OCI-LY1 (cell line): ENCODE measurements at regions not wholly inside any gene's neighbourhood (a gene's known extent, or its start where the extent isn't known, plus 50 kb on each side); places are given as distances from the start of the nearest gene placed in this dataset.

Experiments used
- H2AFZ ChIP-seq: fragments of 200-600 bp; sonication (generic), shearing (Covaris generic); 2 replicates; pipeline ENCODE4 v1.6.0; 2014; ENCODE audit warnings: antibody characterized with exemption, mild to moderate bottlenecking, low read length
- H3F3A ChIP-seq: fragments of 200-600 bp; sonication (generic), shearing (Covaris generic); 2 replicates; pipeline ENCODE4 v1.6.0; 2014; ENCODE audit warnings: mild to moderate bottlenecking, antibody characterized with exemption, low read length, moderate library complexity; ENCODE audit not compliant: insufficient read depth
- H3K27ac ChIP-seq: fragments of 200-600 bp; sonication (generic); 2 replicates; pipeline ENCODE4 v1.5.1; 2014; ENCODE audit warnings: low read length, mixed run types, mild to moderate bottlenecking, low read depth; ENCODE audit not compliant: poor library complexity, severe bottlenecking
- H3K27me3 ChIP-seq: fragments of 200-600 bp; sonication (generic); 2 replicates; pipeline ENCODE4 v1.6.0; 2014; ENCODE audit warnings: antibody characterized with exemption, mild to moderate bottlenecking, low read length, moderate library complexity; ENCODE audit not compliant: insufficient read depth
- H3K36me3 ChIP-seq: fragments of 200-600 bp; sonication (generic); 2 replicates; pipeline ENCODE4 v1.6.1; 2014; ENCODE audit warnings: mild to moderate bottlenecking, antibody characterized with exemption, low read length, moderate library complexity, mixed read lengths; ENCODE audit not compliant: insufficient read depth
- H3K4me1 ChIP-seq: fragments of 200-600 bp; sonication (generic); 2 replicates; pipeline ENCODE4 v1.5.1; 2014; ENCODE audit warnings: mild to moderate bottlenecking, low read length, moderate library complexity; ENCODE audit not compliant: insufficient read depth, severe bottlenecking
- H3K4me2 ChIP-seq: fragments of 200-600 bp; sonication (generic), shearing (Covaris generic); 2 replicates; pipeline ENCODE4 v1.6.1; 2014; ENCODE audit warnings: low read length
- H3K4me3 ChIP-seq: fragments of 200-600 bp; sonication (generic); 2 replicates; pipeline ENCODE4 v1.5.1; 2014; ENCODE audit warnings: low read length, low read depth, mild to moderate bottlenecking, mixed read lengths; ENCODE audit not compliant: poor library complexity, severe bottlenecking
- H3K79me2 ChIP-seq: fragments of 200-600 bp; shearing (Covaris generic); 2 replicates; pipeline ENCODE4 v1.6.1; 2016; ENCODE audit warnings: mixed run types, low read length, mixed read lengths; ENCODE audit not compliant: insufficient read depth
- H3K9ac ChIP-seq: fragments of 200-600 bp; sonication (generic), shearing (Covaris generic); 2 replicates; pipeline ENCODE4 v1.6.1; 2014; ENCODE audit warnings: mild to moderate bottlenecking, low read length, mixed read lengths
- H3K9me2 ChIP-seq: fragments of 200-600 bp; sonication (generic), shearing (Covaris generic); 2 replicates; pipeline ENCODE4 v1.6.1; 2014; ENCODE audit warnings: low read depth, mild to moderate bottlenecking, low read length, mixed read lengths
- H3K9me3 ChIP-seq: fragments of 200-600 bp; shearing (Covaris generic); 2 replicates; pipeline ENCODE4 v1.6.1; 2014; ENCODE audit warnings: low read length, mixed read lengths
- H4K20me1 ChIP-seq: fragments of 200-600 bp; sonication (generic), shearing (Covaris generic); 2 replicates; pipeline ENCODE4 v1.6.0; 2016; ENCODE audit warnings: mild to moderate bottlenecking, low read length; ENCODE audit not compliant: insufficient read depth
- EZH2 ChIP-seq: fragments of 200-600 bp; sonication (generic), shearing (Covaris generic); IDR thresholded peaks from 2 replicates; pipeline ENCODE4 v1.8.0; 2017; ENCODE audit warnings: borderline replicate concordance, mixed run types, mild to moderate bottlenecking, antibody characterized with exemption, low read length, moderate library complexity, mixed read lengths
- TF ChIP-seq, protein P1 (sequence below): fragments of 200-600 bp; sonication (generic), shearing (Covaris generic); IDR thresholded peaks from 2 replicates; pipeline ENCODE4 v1.5.1; 2017; ENCODE audit warnings: mild to moderate bottlenecking, antibody characterized with exemption, low read length, moderate library complexity, mixed read lengths

DNA sequence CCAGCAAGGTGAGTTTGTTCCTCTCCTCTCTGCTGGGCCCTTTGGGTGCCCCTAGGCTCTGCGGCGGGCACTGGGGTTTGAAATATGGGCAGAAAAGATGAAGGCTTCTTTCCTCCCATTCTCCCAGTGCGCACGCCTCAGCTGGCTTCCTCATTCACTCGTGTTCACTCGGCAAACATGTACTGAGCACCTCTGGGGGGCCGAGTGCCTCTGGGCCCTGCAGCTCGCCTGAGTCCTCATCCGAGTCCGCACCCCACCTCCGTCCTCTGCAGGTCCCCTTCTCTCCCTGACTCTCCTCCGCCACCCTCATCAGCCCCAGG lies 98.5 kb upstream of the RUNX3 start:
- Histone ChIP-seq H3K79me2 (no peaks in the 10 kb centered on the region), H3K4me3 (peak overlapping the region; percentile 4), H3K27me3 (no peaks in the 10 kb centered on the region), H3K27ac (peak overlapping the region; percentile 57), H3K9me3 (no peaks in the 10 kb centered on the region), H4K20me1 (no peaks in the 10 kb centered on the region), H2AFZ (0 out of 2 replicates have a peak overlapping the region, but pooled peaks have one; percentile 4), H3K4me2 (peak overlapping the region; percentile 50; the same call in 1 of the 2 replicates), H3F3A (no peaks in the 10 kb centered on the region), H3K4me1 (peaks cover 50% of the 10 kb centered on the region), H3K9ac (peak overlapping the region; percentile 31; the same call in 1 of the 2 replicates), H3K36me3 (no peaks in the 10 kb centered on the region), H3K9me2 (no peaks in the 10 kb centered on the region)
- TF ChIP-seq, protein P1, sequence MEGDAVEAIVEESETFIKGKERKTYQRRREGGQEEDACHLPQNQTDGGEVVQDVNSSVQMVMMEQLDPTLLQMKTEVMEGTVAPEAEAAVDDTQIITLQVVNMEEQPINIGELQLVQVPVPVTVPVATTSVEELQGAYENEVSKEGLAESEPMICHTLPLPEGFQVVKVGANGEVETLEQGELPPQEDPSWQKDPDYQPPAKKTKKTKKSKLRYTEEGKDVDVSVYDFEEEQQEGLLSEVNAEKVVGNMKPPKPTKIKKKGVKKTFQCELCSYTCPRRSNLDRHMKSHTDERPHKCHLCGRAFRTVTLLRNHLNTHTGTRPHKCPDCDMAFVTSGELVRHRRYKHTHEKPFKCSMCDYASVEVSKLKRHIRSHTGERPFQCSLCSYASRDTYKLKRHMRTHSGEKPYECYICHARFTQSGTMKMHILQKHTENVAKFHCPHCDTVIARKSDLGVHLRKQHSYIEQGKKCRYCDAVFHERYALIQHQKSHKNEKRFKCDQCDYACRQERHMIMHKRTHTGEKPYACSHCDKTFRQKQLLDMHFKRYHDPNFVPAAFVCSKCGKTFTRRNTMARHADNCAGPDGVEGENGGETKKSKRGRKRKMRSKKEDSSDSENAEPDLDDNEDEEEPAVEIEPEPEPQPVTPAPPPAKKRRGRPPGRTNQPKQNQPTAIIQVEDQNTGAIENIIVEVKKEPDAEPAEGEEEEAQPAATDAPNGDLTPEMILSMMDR, result no peak
- no peak for TF ChIP-seq EZH2

DNA sequence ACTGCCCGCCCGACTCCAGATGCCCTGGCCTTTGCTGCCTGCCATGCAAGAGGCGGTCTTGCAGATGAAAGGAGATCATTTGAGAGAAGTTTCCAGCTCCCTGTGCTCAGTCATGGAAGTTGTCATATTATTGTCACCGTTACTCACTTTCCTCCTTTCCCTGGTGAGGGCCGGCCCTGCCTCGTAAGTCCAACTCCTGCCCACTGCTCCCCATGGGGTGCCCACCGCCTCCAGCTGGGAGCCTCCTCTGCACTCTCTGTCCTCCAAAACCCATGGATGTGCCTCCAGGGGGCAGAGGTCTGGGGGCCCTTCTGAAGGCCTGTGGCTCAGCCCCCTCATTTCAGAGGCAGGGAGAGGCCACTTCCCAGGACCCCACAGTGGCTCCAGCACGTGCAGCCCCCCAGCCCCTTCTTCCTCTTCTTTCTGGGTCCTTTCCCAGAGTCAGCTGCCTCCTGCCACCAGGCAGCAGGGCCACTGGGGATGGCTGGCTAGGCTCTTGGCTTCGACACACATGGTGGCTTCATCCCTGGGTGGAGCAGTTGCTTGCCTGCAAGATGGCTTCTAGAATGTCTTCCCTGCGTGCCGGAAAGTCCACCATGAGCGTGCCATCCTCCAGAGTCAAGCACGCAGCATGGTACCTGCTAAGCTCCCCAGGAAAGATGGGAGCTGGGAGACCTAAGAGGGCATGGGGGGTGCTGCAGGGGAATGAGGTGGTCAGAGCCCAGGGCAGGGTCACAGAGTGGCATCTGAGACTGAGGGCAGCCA lies 97.9 kb upstream of the RUNX3 start:
- Histone ChIP-seq H3K27ac (peak overlapping the region; percentile 57), H4K20me1 (no peaks in the 10 kb centered on the region), H3K4me1 (peaks cover 49% of the 10 kb centered on the region), H3K9me2 (no peaks in the 10 kb centered on the region), H3K4me2 (peak overlapping the region; percentile 50; the same call in 1 of the 2 replicates), H2AFZ (no peak overlapping the region), H3F3A (no peaks in the 10 kb centered on the region), H3K36me3 (no peaks in the 10 kb centered on the region), H3K79me2 (no peaks in the 10 kb centered on the region), H3K27me3 (no peaks in the 10 kb centered on the region), H3K4me3 (no peak overlapping the region), H3K9me3 (no peaks in the 10 kb centered on the region), H3K9ac (peak overlapping the region; percentile 31; the same call in 1 of the 2 replicates)
- TF ChIP-seq, protein P1, result no peak
- no peak for TF ChIP-seq EZH2

DNA sequence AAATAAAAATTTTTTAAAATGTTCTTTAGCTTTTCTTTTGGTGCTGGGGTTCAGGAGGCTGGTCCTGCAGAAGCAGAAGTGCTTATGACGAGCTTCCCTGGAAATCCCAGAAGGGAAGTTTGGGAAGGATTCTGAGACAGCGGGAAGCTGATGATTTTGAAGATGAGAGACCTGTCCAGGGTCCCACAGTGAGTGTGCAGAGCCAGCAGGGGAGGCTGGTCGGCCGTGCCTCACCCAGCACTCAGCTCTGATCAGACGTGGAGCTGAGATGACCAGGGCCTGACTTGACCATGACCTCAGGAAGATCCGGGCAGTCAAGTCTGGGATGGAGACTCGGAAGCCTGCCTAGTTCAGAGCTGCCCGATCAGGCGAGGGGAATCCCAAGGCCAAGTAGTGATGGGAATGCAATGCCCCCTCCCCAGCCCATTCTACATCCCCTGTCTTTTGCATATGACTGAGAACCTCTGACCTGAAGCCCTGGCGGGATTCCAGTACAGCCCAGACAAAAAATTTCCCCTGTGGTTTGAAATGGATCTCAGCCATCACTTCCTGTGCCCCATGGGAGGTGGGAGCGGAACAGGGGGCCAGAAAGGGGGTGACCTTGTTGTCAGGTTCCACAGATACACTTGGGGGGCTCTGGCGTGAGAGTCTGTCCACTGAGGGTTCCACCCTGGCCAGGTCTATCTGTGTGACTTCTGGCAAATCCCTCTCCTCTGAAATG lies 96.8 kb upstream of the RUNX3 start:
- Histone ChIP-seq H3K9me3 (no peaks in the 10 kb centered on the region), H3K36me3 (no peaks in the 10 kb centered on the region), H2AFZ (no peak overlapping the region), H3K9ac (no peak overlapping the region), H3K27me3 (no peaks in the 10 kb centered on the region), H3K4me3 (no peak overlapping the region), H3K79me2 (no peaks in the 10 kb centered on the region), H3K27ac (peak overlapping the region; percentile 20), H3K9me2 (no peaks in the 10 kb centered on the region), H3K4me1 (peaks cover 49% of the 10 kb centered on the region), H3K4me2 (no peak overlapping the region), H3F3A (no peaks in the 10 kb centered on the region), H4K20me1 (no peaks in the 10 kb centered on the region)
- TF ChIP-seq, protein P1, result no peak
- no peak for TF ChIP-seq EZH2
